ENCODE measurements at regions not wholly inside any gene's neighbourhood (a gene's known extent, or its start where the extent isn't known, plus 50 kb on each side); places are given as distances from the start of the nearest gene placed in this dataset.

DNA sequence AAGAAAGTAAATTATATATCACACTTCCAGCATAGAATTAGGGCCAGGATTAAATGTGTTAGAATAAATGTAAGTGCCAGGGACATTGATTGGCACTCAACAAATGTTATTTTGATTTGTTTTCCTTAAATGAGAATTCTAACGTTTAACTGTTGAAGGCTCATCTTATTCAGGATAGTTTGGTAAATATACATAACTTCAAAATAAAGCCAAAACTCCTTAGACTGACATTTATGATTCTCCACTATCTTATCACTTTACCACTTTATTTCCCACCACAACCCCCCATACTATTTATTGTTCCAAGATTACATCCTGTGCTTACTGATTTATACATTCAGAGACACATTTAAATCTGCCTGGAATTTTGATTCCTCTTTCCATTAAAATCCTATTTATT is 769.5 kb upstream of the CDH2 start:
- intact Hi-C loops (cut with DNase I), result no loop called here
- TF ChIP-seq, protein P1, sequence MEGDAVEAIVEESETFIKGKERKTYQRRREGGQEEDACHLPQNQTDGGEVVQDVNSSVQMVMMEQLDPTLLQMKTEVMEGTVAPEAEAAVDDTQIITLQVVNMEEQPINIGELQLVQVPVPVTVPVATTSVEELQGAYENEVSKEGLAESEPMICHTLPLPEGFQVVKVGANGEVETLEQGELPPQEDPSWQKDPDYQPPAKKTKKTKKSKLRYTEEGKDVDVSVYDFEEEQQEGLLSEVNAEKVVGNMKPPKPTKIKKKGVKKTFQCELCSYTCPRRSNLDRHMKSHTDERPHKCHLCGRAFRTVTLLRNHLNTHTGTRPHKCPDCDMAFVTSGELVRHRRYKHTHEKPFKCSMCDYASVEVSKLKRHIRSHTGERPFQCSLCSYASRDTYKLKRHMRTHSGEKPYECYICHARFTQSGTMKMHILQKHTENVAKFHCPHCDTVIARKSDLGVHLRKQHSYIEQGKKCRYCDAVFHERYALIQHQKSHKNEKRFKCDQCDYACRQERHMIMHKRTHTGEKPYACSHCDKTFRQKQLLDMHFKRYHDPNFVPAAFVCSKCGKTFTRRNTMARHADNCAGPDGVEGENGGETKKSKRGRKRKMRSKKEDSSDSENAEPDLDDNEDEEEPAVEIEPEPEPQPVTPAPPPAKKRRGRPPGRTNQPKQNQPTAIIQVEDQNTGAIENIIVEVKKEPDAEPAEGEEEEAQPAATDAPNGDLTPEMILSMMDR (IDR thresholded peaks at IDR 0.05), result no peak
- no peak for TF ChIP-seq POLR2A (IDR thresholded peaks at IDR 0.05)
- no peaks in the 10 kb centered on the region for H3K4me1 ChIP-seq

DNA sequence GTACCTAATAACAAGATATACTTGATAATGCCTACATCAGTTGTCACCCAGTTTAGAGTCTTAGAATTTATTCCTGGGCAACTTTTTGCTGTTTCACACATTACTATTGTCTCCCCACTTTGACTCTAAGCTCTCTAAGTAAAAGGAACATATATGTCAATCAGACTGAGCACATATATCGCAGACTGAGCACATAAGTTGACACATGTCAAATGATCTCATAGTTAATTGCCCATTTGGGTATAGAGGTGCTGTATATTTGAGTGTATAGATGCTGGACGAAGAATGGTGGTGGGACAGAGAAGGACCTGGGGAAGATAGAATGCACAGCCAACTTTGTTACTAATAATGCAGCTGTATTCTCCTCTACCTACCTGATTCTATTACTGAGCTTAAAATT is 746.0 kb upstream of the CDH2 start:
- intact Hi-C loops (cut with DNase I), result no loop called here

More for the DNA sequence above, 769.5 kb upstream of the CDH2 start:
- Histone ChIP-seq H3K27ac (no peak overlapping the region), H3K36me3 (no peaks in the 10 kb centered on the region), H3K27me3 (no peaks in the 10 kb centered on the region), H3K9me3 (no peaks in the 10 kb centered on the region), H3K4me3 (no peak overlapping the region)
- 33% methylated on average over 1 of the region's 1 CpG for WGBS (ENCODE audit: insufficient coverage, low coverage, low lambda C conversion rate, missing lambda C conversion rate)
- no peak for DNase-seq
- no peak for ATAC-seq

DNA sequence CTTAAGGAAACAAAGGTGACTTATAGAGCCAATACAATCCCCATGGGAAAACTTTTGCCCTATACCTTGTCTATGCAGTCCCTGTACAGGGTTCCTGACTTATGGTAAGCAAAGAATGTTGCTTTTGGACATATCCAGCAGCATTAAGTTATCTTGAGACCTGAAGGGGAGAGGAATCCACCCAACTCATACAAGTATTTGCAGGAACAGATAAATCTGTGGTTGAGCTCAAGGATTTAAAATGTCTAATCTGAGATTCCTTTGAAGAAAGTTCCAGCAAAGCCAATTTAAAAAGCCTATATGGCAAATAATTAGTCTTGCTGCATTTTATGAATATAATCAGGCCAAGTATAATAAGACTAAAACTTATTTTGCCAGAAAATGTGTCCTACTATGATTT is 739.5 kb upstream of the CDH2 start:
- Histone ChIP-seq H3K4me3 (no peak overlapping the region), H3K36me3 (no peaks in the 10 kb centered on the region), H3K9me3 (no peaks in the 10 kb centered on the region), H3K27ac (no peak overlapping the region), H3K4me1 (no peaks in the 10 kb centered on the region), H3K27me3 (no peaks in the 10 kb centered on the region)
- ATAC-seq, result no peak
- DNase-seq, result no peak
- intact Hi-C loops (cut with DNase I), result no loop called here
- TF ChIP-seq, protein P1 (IDR thresholded peaks at IDR 0.05), result no peak
- TF ChIP-seq POLR2A (IDR thresholded peaks at IDR 0.05), result no peak

More for the DNA sequence above, 746.0 kb upstream of the CDH2 start:
- ATAC-seq (no peak), DNase-seq (no peak)
- Histone ChIP-seq H3K36me3 (no peaks in the 10 kb centered on the region), H3K27ac (no peak overlapping the region), H3K4me1 (no peaks in the 10 kb centered on the region), H3K27me3 (no peaks in the 10 kb centered on the region), H3K9me3 (no peaks in the 10 kb centered on the region), H3K4me3 (no peak overlapping the region)
- WGBS (ENCODE audit: insufficient coverage, low coverage, low lambda C conversion rate, missing lambda C conversion rate), result 33% methylated on average over 2 of the region's 2 CpGs
- TF ChIP-seq POLR2A (IDR thresholded peaks at IDR 0.05), result no peak

DNA sequence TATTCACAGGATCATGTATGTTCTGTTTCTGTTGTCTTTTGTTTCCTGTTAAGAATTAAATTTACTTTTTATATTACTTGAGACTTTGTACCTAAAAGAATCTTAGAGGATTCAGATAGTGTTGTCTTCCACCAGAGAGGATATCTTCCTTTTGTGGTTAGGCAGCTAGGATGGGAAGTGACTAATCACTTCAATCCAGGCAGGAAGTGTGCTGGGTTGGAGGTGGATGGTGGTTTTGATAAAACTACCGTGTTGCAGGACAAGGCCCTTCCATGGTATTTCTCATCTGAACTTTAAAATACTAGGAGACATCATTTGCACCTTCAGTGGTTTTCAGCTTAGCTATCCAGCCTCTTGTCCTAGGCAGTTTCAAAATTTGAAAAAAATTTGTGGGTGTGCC is 728.6 kb upstream of the CDH2 start:
- no peaks in the 10 kb centered on the region for H3K27me3 ChIP-seq
- intact Hi-C loops (cut with DNase I), result no loop called here
- ATAC-seq (no peak), DNase-seq (no peak)
- H3K27ac ChIP-seq, result no peak overlapping the region
- no peaks in the 10 kb centered on the region for H3K4me1 ChIP-seq
- no peaks in the 10 kb centered on the region for H3K9me3 ChIP-seq
- TF ChIP-seq, protein P1 (IDR thresholded peaks at IDR 0.05), result no peak
- H3K4me3 ChIP-seq, result no peak overlapping the region
- WGBS (ENCODE audit: insufficient coverage, low coverage, low lambda C conversion rate, missing lambda C conversion rate), result 6% methylated on average over 1 of the region's 1 CpG
- H3K36me3 ChIP-seq, result no peaks in the 10 kb centered on the region

DNA sequence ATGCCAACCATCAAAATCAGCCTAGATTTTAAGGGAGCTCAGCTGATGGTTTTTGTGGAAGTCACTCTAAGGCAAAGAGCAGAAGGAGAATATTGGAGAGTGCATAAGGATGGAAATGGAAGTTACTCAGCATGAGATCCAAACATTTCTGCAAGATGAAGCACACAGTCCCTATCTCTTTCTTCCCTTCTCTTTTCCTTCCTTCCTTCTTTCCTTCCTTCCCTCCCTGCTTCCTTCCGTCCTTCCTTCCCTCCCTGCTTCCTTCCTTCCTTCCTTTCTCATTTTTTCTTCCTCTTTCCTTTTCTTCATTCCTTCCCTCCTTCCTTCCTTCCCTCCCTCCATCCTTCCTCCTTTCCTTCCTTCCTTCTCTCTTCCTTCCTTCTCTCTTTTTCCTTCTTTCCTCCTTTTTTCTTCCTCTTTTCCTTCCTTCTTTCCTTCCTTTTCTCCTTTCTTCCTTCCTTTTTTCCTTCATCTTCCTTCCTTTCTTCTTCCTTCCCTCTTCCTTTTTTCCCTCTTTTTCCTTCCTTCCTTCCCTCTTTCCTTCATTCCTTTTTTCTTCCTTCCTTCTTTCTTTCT is 727.9 kb upstream of the CDH2 start:
- ATAC-seq, result no peak
- Histone ChIP-seq H3K9me3 (no peaks in the 10 kb centered on the region), H3K4me1 (no peaks in the 10 kb centered on the region), H3K27me3 (no peaks in the 10 kb centered on the region), H3K4me3 (no peak overlapping the region), H3K27ac (no peak overlapping the region), H3K36me3 (no peaks in the 10 kb centered on the region)
- 0% methylated on average over 1 of the region's 1 CpG for WGBS (ENCODE audit: insufficient coverage, low coverage, low lambda C conversion rate, missing lambda C conversion rate)
- no peak for DNase-seq
- intact Hi-C loops (cut with DNase I), result no loop called here
- no peak for TF ChIP-seq POLR2A (IDR thresholded peaks at IDR 0.05)
- TF ChIP-seq, protein P1 (IDR thresholded peaks at IDR 0.05), result no peak
